H1 (cell line): ENCODE measurements at regions not wholly inside any gene's neighbourhood (a gene's known extent, or its start where the extent isn't known, plus 50 kb on each side); places are given as distances from the start of the nearest gene placed in this dataset.

Experiments used
- ASH2L ChIP-seq: fragments of 200-600, 300-600 bp; sonication (generic); IDR thresholded peaks from one replicate; pipeline ENCODE4 v1.7.1; 2017; ENCODE audit warnings: low read length
- CBX5 ChIP-seq: fragments of 300-800, 300-1000 bp; sonication (generic); IDR thresholded peaks from 2 replicates; pipeline ENCODE4 v1.7.1; 2016; ENCODE audit warnings: antibody characterized with exemption, low read length, low read depth
- CEBPB ChIP-seq: IDR thresholded peaks from 2 replicates; pipeline ENCODE4 v1.6.1; 2012; ENCODE audit warnings: low read depth, low read length
- CHD2 ChIP-seq: IDR thresholded peaks from 2 replicates; pipeline ENCODE4 v1.6.1; 2012; ENCODE audit warnings: low read length, improper control_type of control experiment
- GABPA ChIP-seq: IDR thresholded peaks from 2 replicates; pipeline ENCODE4 v1.6.1; 2011; ENCODE audit warnings: mild to moderate bottlenecking, low read length, moderate library complexity, borderline replicate concordance; ENCODE audit not compliant: insufficient read depth
- HDAC2 ChIP-seq, 2 experiments: fragments of 300-600 bp in 1 of 2; sonication (generic) in 1 of 2; IDR thresholded peaks; 2 replicates each; pipeline ENCODE4 v1.6.1; 2011 to 2012; ENCODE audit warnings: low read depth in 2 of 2, low read length in 2 of 2, mild to moderate bottlenecking in 2 of 2, moderate library complexity in 2 of 2, borderline replicate concordance in 1 of 2, inconsistent platforms in 1 of 2
- MAFK ChIP-seq: IDR thresholded peaks from 2 replicates; pipeline ENCODE4 v1.6.1; 2012; ENCODE audit warnings: low read depth, mild to moderate bottlenecking, improper control_type of control experiment, low read length
- NANOG ChIP-seq: IDR thresholded peaks from 2 replicates; pipeline ENCODE4 v1.6.1; 2011; ENCODE audit warnings: low read length, low read depth, mild to moderate bottlenecking, inconsistent platforms; ENCODE audit not compliant: insufficient read depth, poor library complexity, severe bottlenecking
- SAP30 ChIP-seq: fragments of 300-600 bp; sonication (generic); IDR thresholded peaks from 2 replicates; pipeline ENCODE4 v1.7.1; 2012; ENCODE audit warnings: low read length, moderate library complexity, mild to moderate bottlenecking, inconsistent platforms; ENCODE audit not compliant: insufficient read depth, insufficient replicate concordance
- SP1 ChIP-seq: IDR thresholded peaks from 2 replicates; pipeline ENCODE4 v1.6.1; 2011; ENCODE audit warnings: low read depth, low read length
- TEAD4 ChIP-seq: IDR thresholded peaks from 2 replicates; pipeline ENCODE4 v1.6.1; 2012; ENCODE audit warnings: low read depth, low read length, inconsistent platforms, mixed read lengths
- TF ChIP-seq, protein P1 (sequence below): IDR thresholded peaks from 2 replicates; pipeline ENCODE4 v1.6.1; 2012; ENCODE audit warnings: inconsistent platforms
- TF ChIP-seq, protein P2 (sequence below): IDR thresholded peaks from 2 replicates; pipeline ENCODE4 v1.6.1; 2012; ENCODE audit warnings: inconsistent platforms

DNA sequence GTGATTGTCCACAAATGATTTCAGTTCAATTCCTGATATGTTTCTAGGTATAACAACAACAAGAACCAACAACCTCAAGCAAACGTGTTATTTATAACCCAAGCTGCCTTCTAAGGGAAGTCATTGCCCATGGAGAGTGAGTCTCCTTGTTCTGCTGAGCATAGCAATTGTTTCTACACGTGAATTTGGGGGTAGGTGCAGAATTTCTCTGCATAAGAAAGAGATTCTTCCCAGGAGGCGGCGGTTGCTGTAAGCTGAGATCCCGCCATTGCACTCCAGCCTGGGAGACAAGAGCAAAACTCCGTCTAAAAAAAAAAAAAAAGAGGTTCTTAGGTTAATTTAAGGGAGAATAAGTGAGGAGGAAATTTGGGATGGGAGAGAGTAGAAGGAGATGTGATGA lies 226.5 kb upstream of the PELI2 start (continued):
- TF ChIP-seq MAFK (peak; percentile 71; the same call in 1 of the 2 replicates), ASH2L (peak; percentile 29), TEAD4 (0 out of 2 replicates have a peak, but pooled peaks have one; percentile 6), CEBPB (no peak), GABPA (no peak), SP1 (no peak), CHD2 (no peak), NANOG (no peak), CBX5 (no peak), HDAC2 (IDR thresholded peaks at IDR 0.05; ENCODE audit: borderline replicate concordance in 1 of 2, low read depth in 2 of 2, low read length in 2 of 2) (peak in 1 of 2 experiments; percentile 28; a peak in 1 of 4 replicates), SAP30 (no peak)
- TF ChIP-seq, protein P1, sequence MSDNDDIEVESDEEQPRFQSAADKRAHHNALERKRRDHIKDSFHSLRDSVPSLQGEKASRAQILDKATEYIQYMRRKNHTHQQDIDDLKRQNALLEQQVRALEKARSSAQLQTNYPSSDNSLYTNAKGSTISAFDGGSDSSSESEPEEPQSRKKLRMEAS, result peak; percentile 32; the same call in 1 of the 2 replicates
- TF ChIP-seq, protein P2, sequence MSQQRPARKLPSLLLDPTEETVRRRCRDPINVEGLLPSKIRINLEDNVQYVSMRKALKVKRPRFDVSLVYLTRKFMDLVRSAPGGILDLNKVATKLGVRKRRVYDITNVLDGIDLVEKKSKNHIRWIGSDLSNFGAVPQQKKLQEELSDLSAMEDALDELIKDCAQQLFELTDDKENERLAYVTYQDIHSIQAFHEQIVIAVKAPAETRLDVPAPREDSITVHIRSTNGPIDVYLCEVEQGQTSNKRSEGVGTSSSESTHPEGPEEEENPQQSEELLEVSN, result no peak; the same call in 1 of the 2 replicates
